Left lung (tissue), 4 donors: ENCODE measurements at regions not wholly inside any gene's neighbourhood (a gene's known extent, or its start where the extent isn't known, plus 50 kb on each side); places are given as distances from the start of the nearest gene placed in this dataset.

Experiments used
- ATAC-seq: fragments of 200-7000 bp; cut with Tn5 transposase; one replicate; pipeline ENCODE4 v1.9.1; 2020; ENCODE audit warnings: moderate library complexity
- DNase-seq, 4 donors: peaks; one replicate each; pipeline ENCODE4 v3.0.0-alpha.2; 2013 to 2020
- H3K27ac ChIP-seq, 2 donors: fragments of 200-600 bp; sonication (generic) in 1 of 2; one replicate each; pipeline versions ENCODE4 v1.5.0 to v1.8.0; 2020 to 2021
- H3K27me3 ChIP-seq, 2 donors: fragments of 200-600 bp; sonication (generic) in 1 of 2; one replicate each; pipeline versions ENCODE4 v1.5.0 to v1.8.0; 2020 to 2021
- H3K36me3 ChIP-seq, 2 donors: fragments of 200-600 bp; sonication (generic) in 1 of 2; one replicate each; pipeline versions ENCODE4 v1.5.0 to v1.8.0; 2020 to 2021
- H3K4me1 ChIP-seq, 2 donors: fragments of 200-600 bp; one replicate each; pipeline ENCODE4 v1.8.0; 2021
- H3K4me3 ChIP-seq, 2 donors: fragments of 200-600 bp; sonication (generic) in 1 of 2; one replicate each; pipeline versions ENCODE4 v1.5.0 to v1.8.0; 2020 to 2021; ENCODE audit warnings: mild to moderate bottlenecking in 1 of 2
- H3K9me3 ChIP-seq, 2 donors: fragments of 200-600 bp; sonication (generic) in 1 of 2; one replicate each; pipeline versions ENCODE4 v1.5.0 to v1.8.0; 2020 to 2021
- CTCF ChIP-seq, 2 donors: fragments of 200-600 bp; sonication (generic) in 1 of 2; IDR thresholded peaks; one replicate each; pipeline versions ENCODE4 v1.5.0 to v1.8.0; 2021; ENCODE audit warnings: antibody characterized with exemption in 2 of 2
- intact Hi-C, 2 donors: fragments of 100-400 bp; cut with DNase I; formaldehyde crosslinking; loops; one replicate each; pipeline versions ENCODE4 v1.11.2 to v1.14.2; 2022
- donor health status: DM: no; HTN: yes; CAD: no.
- donor health status: DM: no; HTN: no; CAD: no.

GRCh38 chr4:132026166-132026565, 1122.9 kb upstream of the PCDH10 start:
- H3K36me3 ChIP-seq, result no peaks in the 10 kb centered on the region
- no peak overlapping the region for H3K27ac ChIP-seq
- H3K9me3 ChIP-seq, result no peaks in the 10 kb centered on the region
- no peak for ATAC-seq
- peak in 1 of 4 donors; percentile 2 for DNase-seq
- TF ChIP-seq CTCF (IDR thresholded peaks at IDR 0.05), result no peak
- no peaks in the 10 kb centered on the region for H3K4me1 ChIP-seq
- intact Hi-C loops, result no loop called here
- H3K4me3 ChIP-seq, result no peak overlapping the region
- no peaks in the 10 kb centered on the region for H3K27me3 ChIP-seq

- ATAC-seq (no peak), DNase-seq (no peak)
- no peak for TF ChIP-seq CTCF (IDR thresholded peaks at IDR 0.05)
- H3K4me3 ChIP-seq, result no peak overlapping the region
- H3K27ac ChIP-seq, result no peak overlapping the region
- intact Hi-C loops, result no loop called here
- H3K27me3 ChIP-seq, result no peaks in the 10 kb centered on the region
- no peaks in the 10 kb centered on the region for H3K4me1 ChIP-seq
- no peaks in the 10 kb centered on the region for H3K9me3 ChIP-seq
- H3K36me3 ChIP-seq, result no peaks in the 10 kb centered on the region
Observed at GRCh38 chr4:132026816-132027215, 1122.3 kb upstream of the PCDH10 start.

- intact Hi-C loops, result no loop called here
- DNase-seq, result no peak
- Histone ChIP-seq H3K9me3 (peaks cover 0 to 3% of the 10 kb centered on the region in 2 donors), H3K27me3 (no peaks in the 10 kb centered on the region), H3K4me1 (no peaks in the 10 kb centered on the region), H3K4me3 (no peak overlapping the region), H3K27ac (no peak overlapping the region), H3K36me3 (no peaks in the 10 kb centered on the region)
- TF ChIP-seq CTCF (IDR thresholded peaks at IDR 0.05), result no peak
- ATAC-seq, result no peak
Observed at GRCh38 chr4:132056496-132056895, 1092.6 kb upstream of the PCDH10 start.

- no peaks in the 10 kb centered on the region for H3K27me3 ChIP-seq
- no peak for TF ChIP-seq CTCF (IDR thresholded peaks at IDR 0.05)
- no peaks in the 10 kb centered on the region for H3K36me3 ChIP-seq
- H3K27ac ChIP-seq, result no peak overlapping the region
- DNase-seq (no peak), ATAC-seq (no peak)
- H3K4me3 ChIP-seq, result no peak overlapping the region
- intact Hi-C loops, result no loop called here
- peaks cover 0 to 11% of the 10 kb centered on the region in 2 donors for H3K9me3 ChIP-seq
- H3K4me1 ChIP-seq, result no peaks in the 10 kb centered on the region
Observed at GRCh38 chr4:132059227-132059626, 1089.9 kb upstream of the PCDH10 start.

- Histone ChIP-seq H3K4me3 (no peak overlapping the region), H3K4me1 (no peaks in the 10 kb centered on the region), H3K9me3 (peaks cover 0 to 11% of the 10 kb centered on the region in 2 donors), H3K36me3 (no peaks in the 10 kb centered on the region), H3K27ac (no peak overlapping the region), H3K27me3 (no peaks in the 10 kb centered on the region)
- intact Hi-C loops, result no loop called here
- DNase-seq, result peak in 1 of 4 donors; percentile 70
- ATAC-seq, result no peak
- no peak for TF ChIP-seq CTCF (IDR thresholded peaks at IDR 0.05)
Observed at GRCh38 chr4:132062611-132063239, 1086.4 kb upstream of the PCDH10 start.
